Small intestine (tissue), 7 donors: ENCODE measurements at regions not wholly inside any gene's neighbourhood (a gene's known extent, or its start where the extent isn't known, plus 50 kb on each side); places are given as distances from the start of the nearest gene placed in this dataset.

Experiments used
- DNase-seq, 2 donors: peaks; one replicate each; pipeline versions ENCODE4 v3.0.0 to v3.0.0-alpha.2; 2013
- FAIRE-seq: peaks from 2 replicates; lab custom pipeline; 2012; peaks lifted over from hg19 to GRCh38; lab: Jason Lieb, UNC
- H3K27ac ChIP-seq, 3 donors: one replicate each; pipeline ENCODE4 v1.5.1; 2013; ENCODE audit warnings: low read length in 2 of 3, mild to moderate bottlenecking in 2 of 3, control low read depth in 1 of 3, inconsistent platforms in 1 of 3, low read depth in 1 of 3, moderate library complexity in 1 of 3
- H3K27me3 ChIP-seq, 3 donors: one replicate each; pipeline ENCODE4 v1.6.1; 2013; ENCODE audit warnings: low read length in 3 of 3, inconsistent platforms in 1 of 3; ENCODE audit not compliant: control insufficient read depth in 3 of 3, insufficient read depth in 3 of 3
- H3K36me3 ChIP-seq, 3 donors: one replicate each; pipeline ENCODE4 v1.6.1; 2013; ENCODE audit warnings: low read length in 3 of 3, inconsistent platforms in 1 of 3, low read depth in 1 of 3, mild to moderate bottlenecking in 1 of 3, moderate library complexity in 1 of 3; ENCODE audit not compliant: control insufficient read depth in 3 of 3, insufficient read depth in 2 of 3
- H3K4me1 ChIP-seq, 3 donors: one replicate each; pipeline ENCODE4 v1.6.1; 2013; ENCODE audit warnings: low read length in 2 of 3, inconsistent platforms in 1 of 3, low read depth in 1 of 3, mild to moderate bottlenecking in 1 of 3, moderate library complexity in 1 of 3; ENCODE audit not compliant: control insufficient read depth in 3 of 3, insufficient read depth in 2 of 3
- H3K4me3 ChIP-seq, 3 donors: one replicate each; pipeline ENCODE4 v1.5.1; 2013; ENCODE audit warnings: low read length in 3 of 3, control low read depth in 1 of 3, inconsistent platforms in 1 of 3, low read depth in 1 of 3, mild to moderate bottlenecking in 1 of 3, moderate library complexity in 1 of 3
- H3K9me3 ChIP-seq, 2 donors: one replicate each; pipeline ENCODE4 v1.6.1; 2013; ENCODE audit warnings: low read depth in 1 of 2, low read length in 1 of 2; ENCODE audit not compliant: control insufficient read depth in 2 of 2, insufficient read depth in 1 of 2
- WGBS, 3 donors: extraction: QIAGEN DNeasy Blood & Tissue Kit; methylation state at CpG; one replicate each; pipeline ENCODE4 v1.1.7; 2013; 5-methylcytosine and 5-hydroxymethylcytosine counted together
- donor health status: healthy with polysubstance abuse.
- donor health status: control.
- donor health status: control.
- donor health status: Bipolar disorder and iron deficiency.
- donor health status: healthy.

DNA sequence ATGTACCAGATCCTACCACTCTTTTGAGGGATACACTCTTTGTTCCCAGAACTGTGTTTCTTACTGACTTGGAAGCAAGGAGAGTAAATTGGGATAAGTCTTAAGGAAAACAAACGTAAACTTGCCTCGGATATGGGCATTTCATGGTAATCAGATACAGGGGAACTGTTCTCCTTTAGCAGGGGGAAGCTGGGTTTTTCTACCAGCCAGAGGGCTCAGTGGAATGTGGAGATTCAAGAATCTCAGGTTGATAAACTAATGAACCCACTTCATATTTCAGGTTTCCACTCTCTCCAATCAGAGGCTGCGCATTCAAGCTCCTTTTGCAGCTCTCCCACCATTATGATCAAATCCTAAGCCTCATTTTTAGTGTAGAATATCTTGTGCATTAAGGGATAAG, 676.5 kb upstream of the FSHR start:
- H3K27me3 ChIP-seq: no peaks in the 10 kb centered on the region

DNA sequence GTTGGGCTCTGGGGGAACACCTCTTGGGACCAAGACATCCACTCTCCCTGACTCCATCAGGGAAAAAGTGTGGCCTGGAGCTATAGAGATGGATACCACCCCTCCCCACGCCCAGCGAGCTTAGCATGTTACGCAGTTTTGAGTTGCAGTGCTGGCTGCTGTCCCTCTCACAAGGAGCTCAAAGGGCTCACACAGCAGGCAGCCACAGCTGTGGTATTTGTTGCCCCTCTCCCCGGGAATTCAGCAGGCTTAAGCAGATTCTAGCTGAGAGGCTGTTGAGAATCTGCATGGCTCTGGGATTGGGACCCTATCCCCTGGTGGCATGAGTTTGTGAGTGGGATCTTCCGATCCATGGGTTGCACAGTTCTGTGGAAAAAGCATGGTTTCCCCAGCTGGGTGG, 673.1 kb upstream of the FSHR start:
- peaks cover 0 to 3% of the 10 kb centered on the region in 2 donors for H3K9me3 ChIP-seq
- no peaks in the 10 kb centered on the region for H3K4me1 ChIP-seq
- H3K36me3 ChIP-seq: no peaks in the 10 kb centered on the region
- FAIRE-seq (no peak), DNase-seq (no peak)
- no peak overlapping the region for H3K27ac ChIP-seq
- no peaks in the 10 kb centered on the region for H3K27me3 ChIP-seq
- no peak overlapping the region for H3K4me3 ChIP-seq
- 81 to 86% (median 84%) methylated on average over 5 of the region's 5 CpGs for WGBS, 3 donors

More for the DNA sequence above, 676.5 kb upstream of the FSHR start:
- no peaks in the 10 kb centered on the region for H3K4me1 ChIP-seq
- H3K27ac ChIP-seq: no peak overlapping the region
- 71 to 85% (median 81%) methylated on average over 3 of the region's 3 CpGs for WGBS, 3 donors
- DNase-seq (no peak), FAIRE-seq (no peak)
- H3K36me3 ChIP-seq: no peaks in the 10 kb centered on the region
- H3K4me3 ChIP-seq: no peak overlapping the region
- peaks cover 0 to 3% of the 10 kb centered on the region in 2 donors for H3K9me3 ChIP-seq

DNA sequence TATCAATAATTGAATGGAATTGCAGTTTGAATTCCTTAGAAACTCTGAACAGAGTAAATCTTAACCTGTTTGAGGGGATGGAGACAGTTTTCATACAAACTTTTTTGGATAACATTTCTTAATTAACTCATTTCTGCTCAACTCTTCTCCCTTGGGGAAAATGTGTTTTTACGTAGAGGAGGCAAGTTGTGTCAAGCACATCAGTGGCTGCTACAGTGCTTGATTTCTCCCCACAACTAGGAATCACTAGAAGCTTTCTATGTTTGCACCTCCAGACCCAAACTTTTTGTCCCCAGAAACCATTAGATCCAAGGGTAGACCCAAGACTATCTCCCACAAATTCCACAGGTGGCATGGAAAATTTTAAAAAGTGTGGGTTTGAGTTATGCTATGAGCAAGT, 658.9 kb upstream of the FSHR start:
- Histone ChIP-seq H3K9me3 (no peaks in the 10 kb centered on the region), H3K4me1 (no peaks in the 10 kb centered on the region), H3K36me3 (no peaks in the 10 kb centered on the region), H3K27me3 (no peaks in the 10 kb centered on the region), H3K4me3 (no peak overlapping the region), H3K27ac (no peak overlapping the region)
- 78 to 90% (median 86%) methylated on average over 1 of the region's 1 CpG for WGBS, 3 donors
- no peak for FAIRE-seq
- no peak for DNase-seq

DNA sequence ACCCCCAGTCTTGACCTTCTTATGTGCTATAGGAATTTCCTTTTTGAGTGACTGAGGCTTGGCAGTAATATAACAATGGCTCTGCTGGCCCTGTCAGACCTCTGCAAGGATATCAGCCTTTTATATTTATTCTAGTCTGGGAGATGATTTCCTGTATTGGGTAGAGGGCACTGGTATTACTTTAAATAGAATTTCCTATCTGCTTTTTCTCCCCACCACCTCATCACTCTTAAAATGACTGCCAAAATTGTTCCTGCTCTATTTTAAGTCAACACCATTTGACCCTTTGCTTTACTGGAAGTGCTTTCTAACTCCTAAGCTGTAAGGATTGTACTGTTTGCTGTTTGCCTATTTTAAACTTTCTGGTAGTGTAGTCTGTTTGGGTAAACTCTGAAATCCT, 658.4 kb upstream of the FSHR start:
- Histone ChIP-seq H3K9me3 (no peaks in the 10 kb centered on the region), H3K4me3 (no peak overlapping the region), H3K36me3 (no peaks in the 10 kb centered on the region), H3K27ac (no peak overlapping the region), H3K27me3 (no peaks in the 10 kb centered on the region), H3K4me1 (no peaks in the 10 kb centered on the region)
- DNase-seq (no peak), FAIRE-seq (no peak)

DNA sequence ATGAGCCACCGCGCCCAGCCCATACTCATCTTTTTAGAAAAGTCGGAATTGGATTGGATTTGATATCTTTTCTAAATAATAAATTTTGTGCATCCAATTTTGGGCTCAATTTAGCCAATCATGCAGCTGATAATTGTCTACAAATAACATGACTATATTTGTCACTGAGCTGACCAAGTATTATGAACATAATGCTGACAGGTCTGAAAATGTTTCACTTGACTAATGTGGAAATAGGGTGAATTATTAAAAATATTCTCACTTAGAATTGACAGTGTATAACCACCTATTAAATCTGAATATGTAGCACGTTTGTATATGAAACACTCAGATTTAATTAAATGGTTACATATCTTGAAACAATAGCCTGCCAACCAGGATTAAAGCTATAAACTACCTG, 657.2 kb upstream of the FSHR start:
- Histone ChIP-seq H3K27me3 (no peaks in the 10 kb centered on the region), H3K36me3 (no peaks in the 10 kb centered on the region), H3K9me3 (no peaks in the 10 kb centered on the region), H3K4me3 (no peak overlapping the region), H3K27ac (no peak overlapping the region), H3K4me1 (no peaks in the 10 kb centered on the region)
- DNase-seq: no peak
- no peak for FAIRE-seq
- 80 to 90% (median 88%) methylated on average over 4 of the region's 4 CpGs for WGBS, 3 donors

DNA sequence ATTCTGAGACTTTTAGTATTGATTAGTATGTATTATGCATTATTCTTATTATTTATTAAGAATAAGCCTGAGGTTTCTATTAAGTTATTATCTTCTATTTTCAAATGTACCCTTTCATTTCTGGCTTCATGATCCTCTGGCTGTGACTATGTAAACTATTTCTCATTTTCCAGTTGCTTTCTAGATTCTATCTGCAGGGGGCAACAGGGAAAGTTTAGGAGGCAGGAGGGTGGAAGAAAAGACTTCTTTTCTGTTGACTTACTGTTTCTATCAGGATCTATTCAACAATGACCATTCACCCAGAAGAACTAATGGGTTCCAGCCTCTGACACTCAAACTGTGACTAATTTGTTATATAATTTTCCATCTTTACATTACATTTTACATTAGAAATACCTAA, 653.4 kb upstream of the FSHR start:
- no peak overlapping the region for H3K27ac ChIP-seq
- no peak overlapping the region for H3K4me3 ChIP-seq
- H3K9me3 ChIP-seq: no peaks in the 10 kb centered on the region
- no peaks in the 10 kb centered on the region for H3K27me3 ChIP-seq
- H3K36me3 ChIP-seq: no peaks in the 10 kb centered on the region
- H3K4me1 ChIP-seq: no peaks in the 10 kb centered on the region
- FAIRE-seq (no peak), DNase-seq (no peak)

DNA sequence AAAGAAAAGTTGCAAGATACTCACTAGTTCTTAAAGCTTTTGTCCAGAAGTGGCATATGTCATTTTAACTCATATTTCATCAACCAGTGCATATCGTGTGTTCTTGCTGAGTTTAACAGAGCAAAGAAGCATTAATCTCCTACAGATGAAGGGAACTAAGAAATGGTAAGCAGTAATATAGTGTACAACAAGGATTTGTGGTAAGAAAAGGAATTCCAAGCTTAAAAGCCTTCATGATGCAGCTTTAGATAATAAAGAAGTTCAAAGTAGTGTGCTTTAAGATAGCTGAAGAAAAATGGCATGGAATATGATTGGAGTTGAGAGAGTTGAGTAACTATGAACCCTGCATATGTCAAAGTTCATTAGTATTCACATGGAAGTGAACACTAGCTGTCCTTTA, 649.8 kb upstream of the FSHR start:
- H3K27me3 ChIP-seq: no peaks in the 10 kb centered on the region
- 69 to 79% (median 75%) methylated on average over 1 of the region's 1 CpG for WGBS, 3 donors
- FAIRE-seq: no peak
- no peak for DNase-seq
- no peaks in the 10 kb centered on the region for H3K4me1 ChIP-seq
- H3K9me3 ChIP-seq: peaks cover 0 to 6% of the 10 kb centered on the region in 2 donors
- no peak overlapping the region for H3K27ac ChIP-seq
- H3K4me3 ChIP-seq: no peak overlapping the region
- no peaks in the 10 kb centered on the region for H3K36me3 ChIP-seq

DNA sequence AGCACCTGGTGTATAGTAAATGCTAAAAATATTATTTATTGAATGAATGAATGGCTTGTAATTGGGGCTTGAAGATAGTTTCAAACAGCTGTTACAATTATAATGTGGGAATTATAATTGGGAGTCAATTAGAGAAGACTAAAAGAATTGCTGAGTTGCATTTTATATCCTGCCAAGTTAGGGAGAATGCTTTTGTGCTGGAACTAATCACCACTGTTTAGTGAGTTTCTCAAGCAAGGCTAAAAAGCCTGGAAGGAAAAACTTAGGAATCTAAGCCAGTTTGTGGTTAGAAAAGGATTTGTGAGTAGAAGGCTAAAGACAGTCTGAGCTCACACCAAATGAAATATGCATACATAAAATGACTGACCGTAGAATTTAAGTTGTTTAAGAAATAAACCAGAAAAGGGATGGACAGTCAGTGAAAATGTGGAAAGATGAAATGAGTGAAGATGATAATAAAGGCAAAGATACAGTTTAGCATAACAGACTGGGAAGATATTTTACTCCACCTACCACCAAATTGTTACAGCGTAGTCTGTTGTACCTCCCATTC, 647.7 kb upstream of the FSHR start:
- no peaks in the 10 kb centered on the region for H3K4me1 ChIP-seq
- WGBS, 3 donors: 91 to 93% (median 92%) methylated on average over 2 of the region's 2 CpGs
- FAIRE-seq: no peak

DNA sequence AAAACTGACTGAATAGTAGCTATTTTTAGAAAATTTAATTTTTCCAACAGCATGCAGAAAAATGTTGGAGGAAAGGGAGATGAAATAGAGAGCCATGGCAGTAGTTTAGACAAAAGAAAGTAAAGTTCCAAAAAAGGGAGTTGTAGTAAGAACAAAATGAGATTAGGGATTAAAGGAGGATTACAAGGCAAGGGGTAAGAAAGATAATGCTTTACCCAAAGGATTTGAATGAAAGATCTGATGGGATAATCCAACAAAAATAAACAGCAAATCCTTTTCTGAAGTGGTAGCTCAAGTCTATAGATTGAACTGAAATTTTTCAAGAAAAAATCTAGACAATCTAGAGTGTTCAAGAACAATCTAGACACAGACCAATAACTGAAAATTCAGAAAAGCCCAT, 644.3 kb upstream of the FSHR start:
- no peak for DNase-seq
- Histone ChIP-seq H3K36me3 (no peaks in the 10 kb centered on the region), H3K4me1 (no peaks in the 10 kb centered on the region), H3K27ac (no peak overlapping the region), H3K9me3 (peaks cover 0 to 6% of the 10 kb centered on the region in 2 donors), H3K4me3 (no peak overlapping the region), H3K27me3 (no peaks in the 10 kb centered on the region)
- FAIRE-seq: no peak

More for the DNA sequence above, 647.7 kb upstream of the FSHR start:
- Histone ChIP-seq H3K4me3 (no peak overlapping the region), H3K9me3 (peaks cover 0 to 6% of the 10 kb centered on the region in 2 donors), H3K27me3 (no peaks in the 10 kb centered on the region), H3K36me3 (no peaks in the 10 kb centered on the region), H3K27ac (no peak overlapping the region)
- no peak for DNase-seq
